ENCODE measurements at regions not wholly inside any gene's neighbourhood (a gene's known extent, or its start where the extent isn't known, plus 50 kb on each side); places are given as distances from the start of the nearest gene placed in this dataset.
A peak's percentile ranks its signal among the peaks of the same experiment; 100 is the strongest.

GRCh38 chr3:194251007-194251406, 100.1 kb downstream of the CPN2 start:
- no peak overlapping the region for H2AFZ ChIP-seq (ENCODE audit: insufficient read depth, low read depth, low read length, poor library complexity, severe bottlenecking)
- Mint-ChIP-seq H3K9me3 (peaks cover 0 to 6% (median 0%) of the 10 kb centered on the region in 7 donors), H3K36me3 (no peaks in the 10 kb centered on the region), H3K4me1 (peaks cover 27% of the 10 kb centered on the region), H3K27ac (no peak overlapping the region), H3K27me3 (ENCODE audit: low read depth in 3 of 3) (peaks cover 15 to 27% (median 25%) of the 10 kb centered on the region in 3 donors), H3K4me3 (peak overlapping the region in 1 of 2 donors; percentile 12)
- no peak overlapping the region for H3K9ac ChIP-seq (ENCODE audit: insufficient read depth, low read length, poor library complexity, severe bottlenecking)
- no peak for DNase-seq
- H3K9me3 ChIP-seq (replicated peaks in 1 of 2; ENCODE audit: control insufficient read depth in 1 of 2, insufficient read depth in 1 of 2, low read length in 2 of 2), result no peaks in the 10 kb centered on the region
- no peak overlapping the region for H3K4me3 ChIP-seq (replicated peaks in 1 of 3; ENCODE audit: low read depth in 2 of 3, low read length in 3 of 3)
- 92% methylated on average over 8 of the region's 10 CpGs for WGBS (ENCODE audit: insufficient coverage)
- H3K79me2 ChIP-seq (ENCODE audit: insufficient read depth, low read length), result no peaks in the 10 kb centered on the region
- no peak overlapping the region for H3K4me2 ChIP-seq (replicated peaks; ENCODE audit: extremely low read depth, low read length, poor library complexity, severe bottlenecking)
- H3K27me3 ChIP-seq (ENCODE audit: control insufficient read depth in 2 of 2, insufficient read depth in 2 of 2, low read length in 2 of 2), result peaks cover 0 to 2% of the 10 kb centered on the region in 2 donors
- TF ChIP-seq CTCF (IDR thresholded peaks at IDR 0.05), result no peak
- H4K20me1 ChIP-seq (ENCODE audit: insufficient read depth, low read length), result no peaks in the 10 kb centered on the region
- no peaks in the 10 kb centered on the region for H3K36me3 ChIP-seq (replicated peaks in 1 of 2; ENCODE audit: control insufficient read depth in 1 of 2, insufficient read depth in 2 of 2, low read length in 2 of 2)
- H3K27ac ChIP-seq (ENCODE audit: low read depth in 1 of 2, low read length in 2 of 2), result no peak overlapping the region
- intact Hi-C loops (cut with micrococcal nuclease), result no loop called here
- peaks cover 14 to 16% of the 10 kb centered on the region in 2 donors for H3K4me1 ChIP-seq (ENCODE audit: control insufficient read depth in 1 of 2, insufficient read depth in 2 of 2, low read length in 2 of 2)

- no peak for TF ChIP-seq CTCF (IDR thresholded peaks at IDR 0.05)
- no peak for DNase-seq
These were observed 99.7 kb downstream of the CPN2 start for GRCh38 chr3:194251461-194251860.

More at GRCh38 chr3:194251461-194251860, 99.7 kb downstream of the CPN2 start:
- H3K27me3 ChIP-seq (ENCODE audit: control insufficient read depth in 2 of 2, insufficient read depth in 2 of 2, low read length in 2 of 2), result peaks cover 0 to 2% of the 10 kb centered on the region in 2 donors
- Mint-ChIP-seq H3K36me3 (no peaks in the 10 kb centered on the region), H3K4me1 (peaks cover 26% of the 10 kb centered on the region), H3K27ac (no peak overlapping the region), H3K4me3 (peak overlapping the region; percentile 6 to 42), H3K27me3 (ENCODE audit: low read depth in 3 of 3) (peaks cover 15 to 27% (median 25%) of the 10 kb centered on the region in 3 donors), H3K9me3 (peaks cover 0 to 6% (median 0%) of the 10 kb centered on the region in 7 donors)
- WGBS (ENCODE audit: insufficient coverage), result 84% methylated on average over 5 of the region's 6 CpGs
- H3K4me2 ChIP-seq (replicated peaks; ENCODE audit: extremely low read depth, low read length, poor library complexity, severe bottlenecking), result no peak overlapping the region
- no peaks in the 10 kb centered on the region for H4K20me1 ChIP-seq (ENCODE audit: insufficient read depth, low read length)
- intact Hi-C loops (cut with micrococcal nuclease), result no loop called here
- H3K36me3 ChIP-seq (replicated peaks in 1 of 2; ENCODE audit: control insufficient read depth in 1 of 2, insufficient read depth in 2 of 2, low read length in 2 of 2), result no peaks in the 10 kb centered on the region
- H3K4me1 ChIP-seq (ENCODE audit: control insufficient read depth in 1 of 2, insufficient read depth in 2 of 2, low read length in 2 of 2), result peaks cover 9 to 14% of the 10 kb centered on the region in 2 donors
- no peak overlapping the region for H3K4me3 ChIP-seq (replicated peaks in 1 of 3; ENCODE audit: low read depth in 2 of 3, low read length in 3 of 3)
- no peak overlapping the region for H3K9ac ChIP-seq (ENCODE audit: insufficient read depth, low read length, poor library complexity, severe bottlenecking)
- H3K27ac ChIP-seq (ENCODE audit: low read depth in 1 of 2, low read length in 2 of 2), result no peak overlapping the region
- H3K79me2 ChIP-seq (ENCODE audit: insufficient read depth, low read length), result no peaks in the 10 kb centered on the region
- no peak overlapping the region for H2AFZ ChIP-seq (ENCODE audit: insufficient read depth, low read depth, low read length, poor library complexity, severe bottlenecking)
- no peaks in the 10 kb centered on the region for H3K9me3 ChIP-seq (replicated peaks in 1 of 2; ENCODE audit: control insufficient read depth in 1 of 2, insufficient read depth in 1 of 2, low read length in 2 of 2)
